ENCODE measurements at regions not wholly inside any gene's neighbourhood (a gene's known extent, or its start where the extent isn't known, plus 50 kb on each side); places are given as distances from the start of the nearest gene placed in this dataset.

DNA sequence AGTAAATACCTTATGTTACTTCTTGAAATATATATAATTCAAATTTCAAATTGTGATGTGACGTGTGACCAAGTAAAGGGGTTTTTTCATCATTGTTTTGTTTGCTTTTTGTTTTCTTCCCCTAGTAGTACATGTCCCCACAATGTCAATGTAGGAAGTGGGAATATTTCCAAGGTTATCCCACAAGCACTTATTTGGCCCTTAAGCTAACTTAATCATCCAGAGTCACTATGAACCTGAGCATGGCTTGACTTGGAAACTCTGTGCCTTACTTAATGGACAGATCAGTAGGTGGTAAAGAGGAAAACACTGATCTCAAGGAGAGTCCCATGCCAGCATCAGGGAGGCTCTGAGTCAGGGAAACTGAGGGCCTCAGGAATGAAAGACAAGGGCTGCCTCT, 569.3 kb upstream of the IGFBP3 start:
- H2BK20ac ChIP-seq (ENCODE audit: low read length) = no peak overlapping the region
- H3K9ac ChIP-seq (replicated peaks in 1 of 4; ENCODE audit: extremely low read depth in 1 of 4, low read depth in 3 of 4, low read length in 3 of 4) = no peak overlapping the region
- FAIRE-seq (no peak), DNase-seq (ENCODE audit: low read depth in 1 of 2, low spot score in 2 of 2) (no peak)
- no peaks in the 10 kb centered on the region for H3K36me3 ChIP-seq (ENCODE audit: control insufficient read depth in 2 of 4, insufficient read depth in 4 of 4, low read length in 3 of 4)
- H4K5ac ChIP-seq (ENCODE audit: insufficient read length, low read depth, low read length) = no peak overlapping the region
- no peaks in the 10 kb centered on the region for H3K27me3 ChIP-seq (replicated peaks in 1 of 4; ENCODE audit: control insufficient read depth in 3 of 4, extremely low read depth in 1 of 4, insufficient read depth in 3 of 4, low read length in 3 of 4)
- no peak overlapping the region for H3K56ac ChIP-seq (replicated peaks; ENCODE audit: insufficient read length, low read depth, low read length)
- no peak overlapping the region for H3K4me3 ChIP-seq (ENCODE audit: extremely low read depth in 1 of 4, insufficient read depth in 2 of 4, low read depth in 3 of 4, low read length in 4 of 4)
- H2BK5ac ChIP-seq (ENCODE audit: low read depth, low read length) = no peak overlapping the region
- no peak overlapping the region for H4K91ac ChIP-seq (replicated peaks; ENCODE audit: insufficient read length, low read length)
- no peak overlapping the region for H2BK15ac ChIP-seq (ENCODE audit: low read length)
- H3K23me2 ChIP-seq (ENCODE audit: low read depth, low read length) = no peaks in the 10 kb centered on the region
- H3K4ac ChIP-seq (replicated peaks; ENCODE audit: insufficient read length, low read depth, low read length) = no peak overlapping the region
- no peak overlapping the region for H3K23ac ChIP-seq (ENCODE audit: insufficient read length)
- H3K4me2 ChIP-seq (ENCODE audit: insufficient read depth in 1 of 2, low read depth in 2 of 2, low read length in 2 of 2) = no peak overlapping the region
- no peaks in the 10 kb centered on the region for H3K79me1 ChIP-seq (ENCODE audit: low read depth, low read length)
- H2AFZ ChIP-seq (ENCODE audit: low read length) = no peak overlapping the region
- no peak overlapping the region for H3K14ac ChIP-seq (ENCODE audit: insufficient read length)
- CTCF ChIA-PET (ENCODE audit: partially characterized antibody) = interaction anchor here (1.0 kb wide), 1 partner anchor 41 kb away, joined by 3 read pairs; no protein-coding TSS in a partner anchor
- H2AK5ac ChIP-seq (ENCODE audit: low read depth, low read length) = no peak overlapping the region
- no peak overlapping the region for H2BK12ac ChIP-seq (ENCODE audit: low read depth, low read length)
- H3K27ac ChIP-seq (ENCODE audit: low read depth, low read length) = no peak overlapping the region
- POLR2A ChIA-PET (ENCODE audit: partially characterized antibody) = no interaction called here
- no peak overlapping the region for H4K8ac ChIP-seq (ENCODE audit: extremely low read depth, insufficient read depth, low read length)
- H4K20me1 ChIP-seq (replicated peaks in 1 of 2; ENCODE audit: control insufficient read depth in 1 of 2, insufficient read depth in 2 of 2, low read length in 2 of 2) = no peaks in the 10 kb centered on the region
- H3K18ac ChIP-seq (ENCODE audit: extremely low read depth, low read length) = no peak overlapping the region
- no peak for TF ChIP-seq NRF1 (IDR thresholded peaks at IDR 0.05; ENCODE audit: low read depth, low read length)
- H3K9me3 ChIP-seq (ENCODE audit: insufficient read depth in 2 of 2, low read depth in 1 of 2, low read length in 1 of 2) = no peaks in the 10 kb centered on the region
- H2BK120ac ChIP-seq (replicated peaks; ENCODE audit: low read depth, low read length) = no peak overlapping the region
- H3K79me2 ChIP-seq (ENCODE audit: control insufficient read depth in 1 of 2, insufficient read depth in 2 of 2, low read length in 2 of 2) = no peaks in the 10 kb centered on the region
- 95% methylated on average over 1 of the region's 1 CpG; no CpG with 5 or more reads in 1 of the 2 experiments for WGBS, 2 experiments (ENCODE audit: extremely low coverage in 1 of 2, insufficient coverage in 1 of 2, insufficient read length in 1 of 2, insufficient replicate concordance in 2 of 2, low coverage in 1 of 2, low lambda C conversion rate in 2 of 2, missing lambda C conversion rate in 1 of 2)
- H3K4me1 ChIP-seq (replicated peaks in 1 of 4; ENCODE audit: control insufficient read depth in 3 of 4, insufficient read depth in 4 of 4, low read length in 3 of 4) = no peaks in the 10 kb centered on the region

All from H1 (cell line).